CD4-positive, CD25-positive, alpha-beta regulatory T cell (primary cell): ENCODE measurements at regions not wholly inside any gene's neighbourhood (a gene's known extent, or its start where the extent isn't known, plus 50 kb on each side); places are given as distances from the start of the nearest gene placed in this dataset.
"Not testable (repeated sequence)": the region's sequence is repeated elsewhere in the genome, so short reads cannot be mapped to it uniquely, and the experiment has no call there.

Experiments used
- ATAC-seq, 2 donors: fragments of 150-1000 bp; cut with Tn5 transposase; one replicate each; pipeline ENCODE4 v1.10.0; 2021; ENCODE audit warnings: low read depth in 2 of 2, moderate number of reproducible peaks in 2 of 2, moderate library complexity in 1 of 2
- DNase-seq, 3 donors: peaks; one replicate each; pipeline versions ENCODE4 v3.0.0 to v3.0.0-alpha.2; 2012 to 2022; ENCODE audit warnings: mixed read lengths in 1 of 3
- H3K27ac ChIP-seq: one replicate; pipeline ENCODE4 v1.7.0; 2013; ENCODE audit warnings: mild to moderate bottlenecking, low read length; ENCODE audit not compliant: insufficient read depth, poor library complexity, severe bottlenecking
- H3K27me3 ChIP-seq: one replicate; pipeline ENCODE4 v1.7.0; 2013; ENCODE audit warnings: low read length; ENCODE audit not compliant: control insufficient read depth, insufficient read depth
- H3K36me3 ChIP-seq: one replicate; pipeline ENCODE4 v1.7.0; 2013; ENCODE audit warnings: mild to moderate bottlenecking, low read length, moderate library complexity; ENCODE audit not compliant: control insufficient read depth, insufficient read depth
- H3K4me1 ChIP-seq: 2 replicates; pipeline ENCODE4 v1.7.0; 2013; ENCODE audit warnings: mild to moderate bottlenecking, low read length; ENCODE audit not compliant: insufficient read depth, control insufficient read depth, poor library complexity, severe bottlenecking
- H3K4me3 ChIP-seq: one replicate; pipeline ENCODE4 v1.7.0; 2013; ENCODE audit warnings: low read depth, mild to moderate bottlenecking, low read length, moderate library complexity
- H3K9me3 ChIP-seq, 2 experiments: 1 replicate in 1 of 2; 2 replicates in 1 of 2; pipeline ENCODE4 v1.7.0; 2013; ENCODE audit warnings: low read length in 2 of 2, mild to moderate bottlenecking in 1 of 2, moderate library complexity in 1 of 2; ENCODE audit not compliant: control insufficient read depth in 2 of 2
- H3K27ac Mint-ChIP-seq, 3 donors: one replicate each; pipeline ENCODE4 v1.8.0; 2020 to 2022; ENCODE audit warnings: mild to moderate bottlenecking in 3 of 3, mixed read lengths in 3 of 3, moderate library complexity in 2 of 3
- H3K27me3 Mint-ChIP-seq: one replicate; pipeline ENCODE4 v1.8.0; 2022; ENCODE audit warnings: mild to moderate bottlenecking, mixed read lengths
- H3K36me3 Mint-ChIP-seq: one replicate; pipeline ENCODE4 v1.8.0; 2020; ENCODE audit warnings: mixed read lengths
- H3K4me1 Mint-ChIP-seq, 4 donors: one replicate each; pipeline ENCODE4 v1.8.0; 2020 to 2022; ENCODE audit warnings: mixed read lengths in 4 of 4, mild to moderate bottlenecking in 1 of 4
- H3K4me3 Mint-ChIP-seq, 4 donors: one replicate each; pipeline ENCODE4 v1.8.0; 2020 to 2022; ENCODE audit warnings: mild to moderate bottlenecking in 4 of 4, mixed read lengths in 4 of 4, moderate library complexity in 3 of 4
- H3K9me3 Mint-ChIP-seq, 7 donors: one replicate each; pipeline ENCODE4 v1.8.0; 2020 to 2022; ENCODE audit warnings: mixed read lengths in 7 of 7, mild to moderate bottlenecking in 3 of 7, moderate library complexity in 2 of 7

DNA sequence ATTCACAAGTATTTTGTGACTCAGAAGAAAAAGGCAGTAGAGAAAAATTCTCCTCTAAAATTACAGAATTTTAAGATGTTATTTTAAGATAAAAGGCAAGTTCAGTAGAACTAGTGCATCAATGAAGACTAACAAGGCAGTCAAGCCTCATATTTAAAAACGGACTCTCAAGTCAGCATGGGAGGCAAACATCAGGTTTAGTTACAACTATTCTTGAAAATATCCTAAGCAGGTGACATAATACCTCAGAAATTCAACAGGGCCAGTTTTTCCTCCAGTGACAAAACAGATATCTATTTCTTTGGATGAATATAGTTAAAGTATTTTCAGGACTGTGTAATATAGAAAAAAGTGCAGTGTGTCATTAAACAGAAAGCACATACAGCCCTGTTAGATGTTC, 194.0 kb upstream of the NMUR2 start:
- H3K9me3 ChIP-seq: no peaks in the 10 kb centered on the region
- ATAC-seq: no peak
- H3K27ac Mint-ChIP-seq: no peak overlapping the region

DNA sequence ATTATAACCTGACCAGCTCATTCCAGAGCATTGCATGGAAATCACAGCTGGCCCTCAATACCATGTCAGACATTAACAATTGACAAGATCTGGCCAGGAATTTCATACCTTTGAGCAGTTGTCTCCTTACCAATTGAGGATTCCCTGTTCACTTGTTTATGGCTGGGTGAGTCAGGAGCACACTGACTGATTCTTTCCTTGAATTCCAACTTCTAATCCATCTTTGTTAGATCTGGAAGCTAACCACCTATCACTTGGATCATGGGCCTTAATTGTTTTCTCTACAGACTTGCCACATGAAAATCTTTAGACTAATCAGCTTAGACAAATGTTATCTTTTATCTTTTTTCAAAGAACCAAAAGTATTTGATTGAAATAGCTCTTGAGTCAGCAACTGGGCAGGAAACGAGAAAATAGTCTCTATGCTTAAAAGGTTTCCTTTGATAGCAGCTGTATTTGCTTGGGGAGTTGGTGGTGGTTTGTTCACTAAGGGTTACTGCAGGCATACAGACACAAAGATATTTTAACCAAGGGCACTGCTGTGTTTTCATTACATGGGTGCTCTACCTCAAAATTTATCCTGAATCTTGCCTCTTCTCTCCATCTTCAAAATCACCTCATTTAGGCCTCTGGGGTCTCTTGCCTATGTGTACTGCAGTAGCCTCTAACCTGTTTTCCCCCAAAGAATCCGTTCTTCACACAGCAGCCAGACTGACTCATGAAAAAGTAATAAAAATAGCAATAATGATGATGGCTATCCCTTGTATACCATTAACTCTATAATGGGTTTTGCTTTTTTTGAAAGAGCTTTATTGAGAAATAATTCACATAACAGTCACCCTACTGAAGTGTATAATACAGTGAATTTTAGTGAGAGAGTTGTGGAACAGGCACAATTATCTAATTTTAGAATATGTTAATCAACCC, 197.0 kb upstream of the NMUR2 start:
- DNase-seq (no peak), ATAC-seq (no peak)
- H3K27me3 Mint-ChIP-seq: peaks cover 4% of the 10 kb centered on the region
- peaks cover 0 to 7% (median 0%) of the 10 kb centered on the region in 7 donors for H3K9me3 Mint-ChIP-seq
- no peaks in the 10 kb centered on the region for H3K9me3 ChIP-seq
- H3K36me3 Mint-ChIP-seq: no peaks in the 10 kb centered on the region
- no peaks in the 10 kb centered on the region for H3K4me1 Mint-ChIP-seq
- no peak overlapping the region for H3K27ac Mint-ChIP-seq
- H3K36me3 ChIP-seq: no peaks in the 10 kb centered on the region
- no peaks in the 10 kb centered on the region for H3K27me3 ChIP-seq
- no peaks in the 10 kb centered on the region for H3K4me1 ChIP-seq
- H3K27ac ChIP-seq: no peak overlapping the region
- H3K4me3 ChIP-seq: no peak overlapping the region
- no peak overlapping the region for H3K4me3 Mint-ChIP-seq

More for the DNA sequence above, 194.0 kb upstream of the NMUR2 start:
- Mint-ChIP-seq H3K4me3 (no peak overlapping the region), H3K4me1 (no peaks in the 10 kb centered on the region), H3K36me3 (no peaks in the 10 kb centered on the region), H3K9me3 (peaks cover 0 to 5% (median 0%) of the 10 kb centered on the region in 7 donors), H3K27me3 (peaks cover 4% of the 10 kb centered on the region)
- H3K4me3 ChIP-seq: no peak overlapping the region
- no peak overlapping the region for H3K27ac ChIP-seq
- DNase-seq: no peak
- no peaks in the 10 kb centered on the region for H3K4me1 ChIP-seq
- H3K27me3 ChIP-seq: no peaks in the 10 kb centered on the region
- H3K36me3 ChIP-seq: no peaks in the 10 kb centered on the region

DNA sequence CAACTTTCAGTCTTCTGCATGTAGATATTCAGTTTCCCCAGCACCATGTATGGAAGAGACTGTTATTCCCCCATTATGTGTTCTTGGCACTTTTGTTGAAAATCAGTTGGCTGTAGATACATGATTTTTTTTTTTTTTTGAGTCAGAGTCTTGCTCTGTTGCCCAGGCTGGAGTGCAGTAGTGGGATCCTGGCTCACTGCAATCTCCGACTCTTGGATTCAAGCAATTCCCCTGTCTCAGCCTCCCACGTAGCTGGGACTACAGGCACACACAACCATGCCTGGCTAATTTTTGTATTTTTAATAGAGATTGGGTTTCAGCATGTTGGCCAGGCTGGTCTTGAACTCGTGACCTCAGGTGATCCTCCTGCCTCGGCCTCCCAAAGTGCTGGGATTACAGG, 201.0 kb upstream of the NMUR2 start:
- DNase-seq, H3K36me3 ChIP-seq, ATAC-seq, H3K27me3 ChIP-seq, H3K4me3 Mint-ChIP-seq, H3K9me3 Mint-ChIP-seq, H3K9me3 ChIP-seq, H3K4me1 Mint-ChIP-seq, H3K4me3 ChIP-seq, H3K36me3 Mint-ChIP-seq, H3K4me1 ChIP-seq, H3K27ac ChIP-seq, H3K27me3 Mint-ChIP-seq, H3K27ac Mint-ChIP-seq: not testable (repeated sequence)

DNA sequence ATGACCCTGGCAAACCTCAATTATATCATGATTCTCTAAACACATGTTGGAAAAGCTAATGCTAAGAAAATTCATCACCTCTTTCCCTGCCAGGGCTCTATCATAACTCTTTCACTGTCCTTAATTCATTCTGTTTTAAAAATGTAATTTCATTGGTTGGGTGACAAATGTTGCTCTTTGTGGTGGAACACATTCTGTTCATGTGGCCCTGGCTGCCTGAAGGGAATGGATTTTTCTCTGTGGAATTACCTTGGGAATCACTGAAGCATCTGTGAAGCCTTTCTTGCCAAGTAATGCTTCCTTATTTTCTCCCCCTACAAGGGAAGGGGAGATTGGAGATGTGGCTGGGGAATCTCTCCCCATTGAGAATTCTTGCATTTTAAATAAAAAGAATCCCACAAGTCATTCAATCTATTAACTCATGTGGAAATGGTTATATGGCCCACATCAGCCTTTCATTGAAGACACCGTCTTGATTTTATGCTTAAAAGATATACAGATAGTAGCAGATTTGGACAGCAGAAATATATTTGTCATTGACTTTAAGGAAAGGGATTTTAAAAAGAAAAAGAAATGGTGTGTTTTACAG, 201.8 kb upstream of the NMUR2 start:
- Histone ChIP-seq H3K4me3 (no peak overlapping the region), H3K9me3 (no peaks in the 10 kb centered on the region), H3K36me3 (no peaks in the 10 kb centered on the region), H3K4me1 (no peaks in the 10 kb centered on the region), H3K27me3 (no peaks in the 10 kb centered on the region), H3K27ac (no peak overlapping the region)
- DNase-seq: no peak
- Mint-ChIP-seq H3K9me3 (peaks cover 0 to 5% (median 0%) of the 10 kb centered on the region in 7 donors), H3K4me1 (no peaks in the 10 kb centered on the region), H3K27ac (no peak overlapping the region), H3K4me3 (no peak overlapping the region), H3K36me3 (no peaks in the 10 kb centered on the region), H3K27me3 (peaks cover 4% of the 10 kb centered on the region)
- no peak for ATAC-seq

DNA sequence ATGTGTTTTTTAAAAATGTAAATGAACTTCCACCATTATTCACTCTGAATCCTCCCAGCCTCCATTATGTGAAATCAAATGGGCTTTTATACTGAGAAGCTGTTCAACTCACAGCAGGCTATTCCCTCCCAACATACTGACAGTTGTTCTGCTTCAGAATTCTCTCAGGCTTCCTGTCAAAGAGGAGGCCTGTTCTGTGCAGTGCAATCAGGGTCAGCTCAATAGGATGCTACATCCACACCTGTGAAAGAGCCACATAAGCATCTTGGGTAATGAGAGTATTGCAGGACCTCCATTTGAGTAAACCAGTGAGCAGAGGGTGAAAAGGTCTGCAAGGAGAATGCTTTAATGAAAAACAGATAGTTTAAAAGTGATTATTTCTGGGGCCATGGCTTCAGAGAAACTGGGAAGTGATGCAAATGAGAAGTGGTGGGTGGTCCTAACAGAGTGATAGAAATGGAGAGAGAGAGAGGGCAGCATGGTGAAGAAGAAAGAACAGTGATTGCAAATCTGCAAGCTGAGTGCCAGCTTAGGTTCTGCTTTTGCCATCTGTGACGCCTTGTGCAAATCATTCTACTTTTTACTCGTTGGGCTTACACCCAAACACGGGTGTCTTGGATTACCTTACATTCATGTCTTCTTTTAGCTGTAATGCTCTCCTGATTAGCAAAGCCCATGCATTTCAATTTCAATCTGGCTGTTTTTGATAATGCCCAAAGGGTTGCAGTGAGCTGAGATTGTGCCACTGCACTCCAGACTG, 202.5 kb upstream of the NMUR2 start:
- DNase-seq: no peak
- Mint-ChIP-seq H3K27ac (no peak overlapping the region), H3K9me3 (peaks cover 0 to 4% (median 0%) of the 10 kb centered on the region in 7 donors), H3K36me3 (no peaks in the 10 kb centered on the region), H3K4me1 (no peaks in the 10 kb centered on the region), H3K4me3 (no peak overlapping the region), H3K27me3 (peaks cover under 1% of the 10 kb centered on the region)
- no peak overlapping the region for H3K4me3 ChIP-seq
- H3K27ac ChIP-seq: no peak overlapping the region
- no peaks in the 10 kb centered on the region for H3K4me1 ChIP-seq
- ATAC-seq: no peak
- no peaks in the 10 kb centered on the region for H3K27me3 ChIP-seq
- H3K9me3 ChIP-seq: no peaks in the 10 kb centered on the region
- H3K36me3 ChIP-seq: no peaks in the 10 kb centered on the region

DNA sequence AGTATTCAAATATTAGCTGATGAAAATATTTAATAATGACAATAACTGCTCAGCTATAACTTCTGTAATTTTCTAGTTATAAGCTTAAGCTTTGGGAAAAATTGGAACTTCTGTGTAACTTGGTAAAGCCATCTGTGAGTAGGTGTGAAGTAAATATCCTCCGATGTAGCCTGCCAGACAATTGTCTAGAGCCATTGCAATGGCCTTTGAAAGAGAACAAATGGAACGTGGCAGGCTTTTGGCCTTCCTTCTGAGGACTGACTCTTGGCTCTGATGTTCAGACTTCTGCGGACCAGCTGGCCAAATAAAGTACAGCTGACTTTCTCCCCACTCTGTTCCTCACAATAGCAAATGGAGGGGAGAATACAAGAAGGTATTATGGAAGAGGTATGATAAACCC, 203.4 kb upstream of the NMUR2 start:
- H3K27me3 ChIP-seq: no peaks in the 10 kb centered on the region
- H3K4me3 ChIP-seq: no peak overlapping the region
- no peak overlapping the region for H3K27ac Mint-ChIP-seq
- no peak overlapping the region for H3K27ac ChIP-seq
- no peaks in the 10 kb centered on the region for H3K9me3 ChIP-seq
- no peaks in the 10 kb centered on the region for H3K27me3 Mint-ChIP-seq
- ATAC-seq: no peak
- H3K4me1 ChIP-seq: no peaks in the 10 kb centered on the region
- no peaks in the 10 kb centered on the region for H3K36me3 ChIP-seq
- H3K36me3 Mint-ChIP-seq: no peaks in the 10 kb centered on the region
- H3K4me1 Mint-ChIP-seq: no peaks in the 10 kb centered on the region
- no peak overlapping the region for H3K4me3 Mint-ChIP-seq
- no peak for DNase-seq
- peaks cover 0 to 4% (median 0%) of the 10 kb centered on the region in 7 donors for H3K9me3 Mint-ChIP-seq

DNA sequence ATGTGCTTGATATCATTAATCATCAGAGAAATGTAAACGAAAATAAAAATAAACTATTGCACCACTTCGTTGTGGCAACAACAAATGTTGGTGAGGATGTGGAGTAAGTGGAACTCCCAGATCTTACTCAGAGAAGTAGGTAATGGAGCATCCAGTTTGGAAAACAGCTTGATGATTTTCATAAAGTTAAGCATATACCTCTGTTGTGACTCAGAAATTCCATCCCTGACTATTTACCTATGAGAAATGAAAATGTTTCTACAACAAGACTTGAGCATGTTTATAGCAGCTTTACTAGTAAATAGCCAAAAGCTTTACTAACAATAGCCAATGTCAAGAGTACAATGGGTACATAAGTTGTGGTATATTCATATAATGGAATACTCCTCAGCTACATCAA, 214.7 kb upstream of the NMUR2 start:
- H3K4me1 Mint-ChIP-seq: no peaks in the 10 kb centered on the region
- Histone ChIP-seq H3K4me3 (no peak overlapping the region), H3K27me3 (no peaks in the 10 kb centered on the region), H3K36me3 (no peaks in the 10 kb centered on the region), H3K4me1 (no peaks in the 10 kb centered on the region), H3K9me3 (no peaks in the 10 kb centered on the region), H3K27ac (no peak overlapping the region)
- DNase-seq (no peak), ATAC-seq (no peak)
- no peak overlapping the region for H3K4me3 Mint-ChIP-seq
- H3K36me3 Mint-ChIP-seq: no peaks in the 10 kb centered on the region
- H3K27me3 Mint-ChIP-seq: peaks cover 4% of the 10 kb centered on the region
- no peak overlapping the region for H3K27ac Mint-ChIP-seq
- peaks cover 0 to 2% (median 0%) of the 10 kb centered on the region in 7 donors for H3K9me3 Mint-ChIP-seq
